ENCODE measurements at regions not wholly inside any gene's neighbourhood (a gene's known extent, or its start where the extent isn't known, plus 50 kb on each side); places are given as distances from the start of the nearest gene placed in this dataset.

GRCh38 chr9:27800159-27800558, 226.9 kb upstream of the C9orf72 start:
- no peak for TF ChIP-seq SMARCA5 (IDR thresholded peaks at IDR 0.05)
- no peak for TF ChIP-seq FOXK2 (IDR thresholded peaks at IDR 0.05)
- TF ChIP-seq SIN3A (IDR thresholded peaks at IDR 0.05; ENCODE audit: low read depth, low read length), result no peak
